ENCODE measurements at regions not wholly inside any gene's neighbourhood (a gene's known extent, or its start where the extent isn't known, plus 50 kb on each side); places are given as distances from the start of the nearest gene placed in this dataset.
A peak's percentile ranks its signal among the peaks of the same experiment; 100 is the strongest.
"Not testable (repeated sequence)": the region's sequence is repeated elsewhere in the genome, so short reads cannot be mapped to it uniquely, and the experiment has no call there.

DNA sequence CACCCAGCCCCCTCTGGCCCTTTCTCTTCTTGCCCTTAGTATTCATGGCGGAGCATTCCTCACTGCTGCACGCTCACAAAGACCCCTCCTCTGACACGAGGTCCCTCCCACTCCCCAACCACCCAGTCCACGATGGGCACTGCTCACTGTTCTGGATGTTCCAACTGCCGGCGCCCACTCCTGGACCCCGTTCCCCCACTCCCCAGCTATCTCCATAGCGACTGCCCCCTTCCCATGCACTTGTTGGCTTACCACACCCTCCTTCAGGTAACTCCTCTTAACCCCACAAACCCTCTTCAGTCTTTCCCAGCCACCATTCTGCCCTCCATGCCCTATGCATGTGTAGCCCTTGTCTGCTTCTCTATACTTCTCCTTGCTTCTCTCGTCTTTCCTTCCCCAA lies 961.5 kb upstream of the DEFB115 start:
- DNase-seq (ENCODE audit: low read depth): not testable (repeated sequence)

DNA sequence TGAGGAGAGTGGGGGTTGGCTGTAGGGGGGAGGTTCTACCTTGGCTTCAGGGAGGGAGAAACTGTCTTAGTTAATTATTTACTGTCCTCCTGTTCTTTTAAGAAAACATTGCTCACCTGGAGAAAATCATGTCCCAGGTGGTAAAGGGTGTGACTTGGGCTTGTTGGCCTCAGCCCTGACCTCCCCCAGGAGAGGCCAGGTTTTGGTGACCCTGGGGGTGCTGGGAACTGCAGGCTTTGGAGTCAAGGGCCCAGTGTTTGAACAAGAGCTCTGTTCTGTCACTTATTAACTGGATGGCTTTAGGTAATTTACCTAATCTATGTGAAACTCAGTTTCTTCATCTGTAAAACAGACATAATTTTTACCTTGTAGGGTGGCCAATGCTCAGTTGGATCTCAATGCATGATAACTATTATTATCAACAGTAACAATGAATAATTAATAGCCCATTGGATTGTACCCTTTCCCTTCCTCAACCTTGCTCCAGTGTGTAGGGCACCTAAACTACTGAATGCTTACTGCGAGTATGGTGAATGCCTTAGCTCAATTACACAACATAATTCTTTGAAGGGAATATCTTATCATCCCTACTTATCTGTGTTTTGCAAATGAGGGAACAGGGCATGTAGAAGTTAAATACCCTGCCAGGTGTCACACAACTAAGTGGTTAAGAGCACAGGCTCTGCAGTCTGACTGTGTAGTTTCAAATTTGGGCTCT lies 959.4 kb upstream of the DEFB115 start:
- DNase-seq (ENCODE audit: low read depth): not testable (repeated sequence)

DNA sequence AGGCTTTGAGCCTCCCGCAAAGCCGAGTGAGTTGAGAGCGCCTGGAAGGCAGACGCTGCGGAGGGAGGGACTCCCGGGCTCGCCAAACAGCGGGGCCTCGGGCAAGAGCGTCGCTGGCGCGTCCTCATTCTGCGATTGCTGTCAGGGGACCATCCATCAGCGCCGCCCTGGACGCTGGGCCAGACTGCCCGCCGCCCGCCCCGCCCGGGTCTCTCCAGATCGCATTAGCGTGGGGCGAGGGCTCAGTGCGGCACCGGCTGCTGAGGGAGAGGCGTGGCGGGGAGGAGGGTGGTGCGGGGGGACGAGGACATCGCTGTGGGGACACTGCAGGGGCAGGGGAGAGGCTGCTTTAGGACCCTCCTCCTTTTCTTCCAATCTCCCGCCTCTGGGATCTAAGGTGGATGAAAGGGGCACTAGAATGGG lies 957.2 kb upstream of the DEFB115 start:
- not testable (repeated sequence) for DNase-seq (ENCODE audit: low read depth)

DNA sequence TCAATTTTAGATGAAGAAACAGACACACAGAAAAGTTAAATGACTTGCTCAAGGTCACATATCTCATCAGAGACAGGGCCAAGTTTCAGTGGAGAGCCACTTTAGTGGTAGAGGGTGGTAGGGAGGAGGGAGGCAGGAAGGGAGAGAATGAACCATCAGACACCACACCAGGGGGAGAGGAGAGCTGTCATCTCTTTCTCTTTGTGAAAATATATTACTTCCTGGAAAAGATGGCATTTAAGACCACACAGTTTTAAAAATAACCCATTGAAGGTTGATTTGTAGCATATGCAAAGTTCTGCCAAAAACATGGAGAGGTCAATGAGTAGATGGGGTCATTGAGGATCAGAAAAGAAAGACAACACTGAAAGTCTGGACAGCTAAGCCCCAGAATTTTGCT lies 954.7 kb upstream of the DEFB115 start:
- not testable (repeated sequence) for DNase-seq (ENCODE audit: low read depth)

DNA sequence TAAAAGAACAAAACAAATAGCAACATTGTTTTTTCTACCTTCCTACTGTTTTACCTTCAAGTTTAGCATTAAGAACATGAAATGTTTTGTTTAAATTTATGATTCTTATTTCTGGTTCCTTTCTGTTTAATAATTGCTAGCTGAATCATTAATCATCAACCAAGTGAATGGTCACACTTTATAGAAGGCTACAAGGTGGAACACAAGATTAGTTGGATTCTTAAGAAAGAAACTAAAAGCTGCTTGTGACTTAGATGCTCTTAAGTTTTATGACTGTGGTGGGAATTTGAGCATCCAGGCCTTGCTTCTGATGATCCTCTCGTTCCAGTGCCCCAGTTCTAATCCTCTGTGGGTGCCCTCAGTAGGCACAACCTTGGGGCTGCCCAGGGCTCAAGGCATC lies 947.5 kb upstream of the DEFB115 start:
- not testable (repeated sequence) for DNase-seq (ENCODE audit: low read depth)

DNA sequence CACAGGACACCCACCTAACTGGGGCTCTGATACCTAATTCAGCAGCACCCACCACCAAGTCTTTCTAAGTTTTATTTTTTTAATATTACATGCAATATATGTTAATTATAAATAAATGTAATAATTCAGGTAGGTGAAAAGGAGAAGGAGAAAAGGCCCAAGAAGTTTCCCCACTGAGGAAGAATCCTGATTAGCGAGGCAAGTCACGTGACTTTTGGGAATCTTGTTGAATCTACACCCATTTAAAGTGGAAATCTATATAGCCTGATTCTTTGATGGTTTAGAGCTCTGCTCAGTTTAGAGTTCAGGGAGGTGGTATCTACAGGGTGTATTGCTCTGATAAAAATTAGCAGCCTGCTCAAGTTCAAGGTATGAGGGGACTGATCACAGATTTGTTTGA lies 947.1 kb upstream of the DEFB115 start:
- not testable (repeated sequence) for DNase-seq (ENCODE audit: low read depth)

DNA sequence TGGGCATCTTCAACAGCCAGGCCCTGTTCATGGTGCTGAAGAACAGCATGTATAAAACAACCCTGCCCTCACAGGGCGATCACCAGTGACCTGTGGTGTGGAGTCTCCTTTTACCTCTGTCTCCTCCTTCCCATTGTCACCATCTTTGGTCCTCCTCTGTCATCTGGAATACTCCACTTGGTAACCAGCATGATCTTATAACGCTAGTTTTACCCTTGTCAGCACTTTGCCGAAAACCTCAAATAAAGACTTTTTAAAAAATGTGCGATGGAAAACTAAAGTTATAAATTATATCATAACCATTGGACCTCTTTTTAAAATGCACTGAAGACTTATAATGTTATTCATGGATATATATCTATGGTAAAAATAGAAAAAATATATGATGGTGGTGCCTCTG lies 945.2 kb upstream of the DEFB115 start:
- not testable (repeated sequence) for DNase-seq (ENCODE audit: low read depth)

DNA sequence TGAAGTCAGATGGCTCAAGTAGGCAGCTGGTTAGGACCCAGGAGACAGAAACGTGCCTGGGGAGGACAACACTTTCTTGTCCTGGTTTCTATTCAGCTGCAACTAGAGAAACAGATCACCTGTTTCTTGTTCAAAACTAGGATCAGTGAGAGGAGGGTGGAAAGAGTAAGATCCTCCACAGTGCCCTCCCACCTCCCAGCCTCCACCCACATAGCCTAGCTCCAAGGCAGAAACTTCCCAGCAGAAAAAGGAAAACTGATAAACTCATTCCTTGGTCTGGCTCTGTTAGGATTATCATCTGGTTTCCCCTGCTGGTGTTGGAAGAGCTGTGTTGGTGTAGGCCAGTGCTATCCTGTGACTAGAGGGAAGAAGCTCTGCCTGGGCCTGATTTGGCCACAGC lies 943.8 kb upstream of the DEFB115 start:
- DNase-seq (ENCODE audit: low read depth): not testable (repeated sequence)

DNA sequence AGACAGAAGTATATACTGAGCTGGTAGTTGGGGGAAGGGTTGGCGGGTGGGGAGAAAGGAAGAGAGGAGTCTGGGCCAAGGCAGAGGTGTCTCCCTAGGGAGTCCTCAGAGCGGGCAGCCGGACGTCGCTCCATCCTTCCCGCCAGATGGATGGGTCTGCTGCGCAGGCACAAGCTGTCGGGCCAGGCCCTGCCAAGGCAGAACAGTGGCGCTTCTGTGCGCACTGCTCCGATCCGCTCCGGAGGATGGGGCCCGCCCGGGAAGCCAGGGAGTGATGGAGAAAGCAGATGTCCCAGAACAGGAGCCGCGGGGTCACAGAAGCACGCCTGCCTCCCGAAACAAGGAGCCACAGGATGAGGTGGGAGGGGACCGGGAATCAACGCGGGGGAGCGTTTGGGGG lies 941.4 kb upstream of the DEFB115 start:
- not testable (repeated sequence) for DNase-seq (ENCODE audit: low read depth)

DNA sequence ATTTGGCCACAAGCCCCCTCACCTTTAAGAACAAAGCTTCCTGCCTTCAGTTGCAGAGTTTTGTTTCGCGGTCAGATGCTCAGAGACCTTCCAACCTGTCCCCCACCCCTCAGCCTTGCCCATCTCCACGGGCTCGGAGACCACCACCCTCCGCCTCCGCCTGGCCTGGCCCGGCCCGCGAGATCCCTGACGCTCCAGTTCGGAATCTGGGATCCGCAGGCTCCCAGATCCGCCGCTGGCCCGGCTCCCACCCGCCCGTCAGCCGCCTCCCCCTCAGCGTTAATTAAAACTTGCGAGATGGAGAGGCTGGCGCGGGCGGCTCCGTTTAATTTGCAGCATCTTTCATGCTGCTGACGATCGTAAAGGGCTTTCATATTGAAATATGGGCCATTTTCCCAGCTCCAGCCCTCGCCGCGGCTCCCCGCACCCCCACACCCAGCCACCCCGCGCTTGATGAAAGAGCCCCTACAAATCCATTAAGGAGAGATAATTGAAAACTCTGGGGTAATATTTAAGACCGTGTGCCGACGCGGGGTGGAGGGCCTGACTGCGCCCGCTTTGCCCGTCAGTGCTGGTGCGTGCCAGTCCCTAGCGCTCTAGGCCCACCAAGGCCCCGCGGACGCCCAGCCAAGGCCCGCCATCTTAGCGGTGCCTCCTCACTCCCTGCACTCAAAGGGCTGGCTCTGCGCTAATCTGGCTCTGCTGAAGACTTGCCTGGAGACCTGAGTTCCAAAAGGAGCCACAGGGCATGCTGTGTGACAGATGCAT lies 940.7 kb upstream of the DEFB115 start:
- not testable (repeated sequence) for DNase-seq (ENCODE audit: low read depth)

DNA sequence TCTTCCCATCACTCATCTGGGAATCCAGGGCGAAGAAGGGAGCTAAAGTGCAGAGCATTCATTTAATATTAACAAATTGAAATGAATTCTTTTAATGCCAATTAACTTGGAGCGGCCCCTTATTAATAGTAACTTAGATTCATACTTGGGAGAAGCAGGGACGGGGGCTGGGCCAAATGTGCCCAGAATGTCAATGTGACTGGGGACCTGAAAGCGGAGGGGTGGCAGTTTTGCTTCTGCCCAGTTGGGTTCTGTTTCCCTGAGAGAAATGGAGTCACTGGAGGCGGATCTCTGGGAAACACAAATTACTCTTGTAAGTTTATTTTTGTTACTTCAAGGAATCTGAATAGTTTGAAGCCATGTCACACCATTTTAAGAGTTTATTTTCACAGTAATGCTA lies 923.7 kb upstream of the DEFB115 start:
- DNase-seq (ENCODE audit: low read depth): not testable (repeated sequence)

DNA sequence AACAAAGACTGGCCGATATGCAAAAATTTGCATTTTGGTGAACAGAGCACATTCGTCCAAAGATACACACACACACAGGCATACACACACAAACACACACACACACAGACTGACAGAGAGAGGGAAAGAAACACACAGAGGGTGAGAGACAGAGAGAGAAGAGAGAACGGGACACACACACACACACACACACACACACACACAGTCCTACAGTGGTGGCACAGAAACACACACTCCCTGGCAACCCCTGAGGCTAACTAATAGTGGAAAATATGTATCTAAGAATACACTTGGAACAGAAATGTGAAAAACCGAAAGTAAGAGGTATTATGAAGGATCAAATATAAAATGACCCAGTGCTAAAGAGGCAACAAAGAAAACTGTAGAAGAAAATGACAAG lies 919.9 kb upstream of the DEFB115 start:
- DNase-seq (ENCODE audit: low read depth): not testable (repeated sequence)

DNA sequence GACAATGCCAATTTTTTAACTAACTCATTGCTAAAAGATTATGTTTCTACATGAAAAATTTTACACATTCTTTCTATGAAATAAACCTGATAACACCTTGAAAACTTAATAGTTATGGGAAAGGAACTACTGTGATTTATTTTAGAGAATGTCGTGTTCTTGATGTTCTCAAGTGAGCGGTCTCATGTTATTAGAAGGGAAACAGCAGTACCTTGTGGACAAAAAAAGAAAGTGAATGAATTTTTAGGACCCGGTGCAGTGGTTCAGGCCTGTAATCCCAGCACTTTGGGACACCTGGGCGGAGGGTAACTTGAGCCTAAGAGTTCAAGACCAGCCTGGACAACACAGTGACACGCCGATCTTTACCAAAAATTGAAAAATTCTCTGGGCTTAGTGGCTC lies 908.5 kb upstream of the DEFB115 start:
- DNase-seq (ENCODE audit: low read depth): not testable (repeated sequence)

DNA sequence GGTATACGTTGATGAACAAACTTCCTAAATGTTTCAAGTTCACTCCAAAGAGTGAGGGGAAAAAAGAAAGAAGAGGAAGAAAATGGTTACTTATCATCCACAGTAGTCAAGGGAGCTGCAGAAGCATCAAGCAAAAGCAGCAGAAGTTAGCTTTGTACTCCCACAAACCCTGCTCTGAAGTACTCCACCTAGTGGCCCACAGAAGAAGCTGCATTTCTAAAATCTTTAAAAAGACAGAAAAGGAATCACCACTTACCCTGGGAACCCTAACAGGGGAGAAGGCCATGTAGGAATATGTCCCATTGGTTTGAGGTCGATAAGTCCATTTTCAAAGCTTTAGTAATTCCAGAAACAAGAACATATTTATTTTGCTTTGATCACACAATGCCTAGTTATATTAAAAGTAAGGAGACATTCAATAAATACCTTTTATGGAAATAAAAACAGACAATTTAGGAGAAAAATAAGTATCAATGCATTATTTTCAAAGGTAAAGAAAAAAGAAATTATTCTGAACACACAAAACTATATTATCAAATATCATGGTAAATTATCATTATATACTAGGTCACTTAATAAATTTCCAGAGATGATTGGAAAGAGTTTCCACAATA lies 900.5 kb upstream of the DEFB115 start:
- not testable (repeated sequence) for DNase-seq (ENCODE audit: low read depth)

DNA sequence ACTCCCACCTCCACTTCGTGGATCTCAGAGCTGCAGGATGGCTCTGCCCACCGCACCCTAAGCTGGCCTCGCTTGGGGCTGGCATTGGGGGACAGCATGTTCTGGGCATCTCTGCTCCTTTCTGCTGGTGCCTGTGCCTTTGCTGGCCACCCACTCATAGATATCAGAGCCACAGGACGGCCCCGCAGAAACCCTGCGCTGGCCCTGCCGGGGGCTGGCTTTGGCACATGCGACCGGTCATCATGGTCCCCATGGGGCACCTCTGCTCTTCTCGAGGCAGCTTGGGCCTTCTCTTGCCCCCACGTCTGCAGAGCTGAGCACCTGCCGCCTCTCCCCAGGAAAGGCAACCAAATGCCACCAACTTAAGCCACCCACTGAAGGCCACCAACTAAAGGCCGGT lies 895.7 kb upstream of the DEFB115 start:
- not testable (repeated sequence) for DNase-seq (ENCODE audit: low read depth)

DNA sequence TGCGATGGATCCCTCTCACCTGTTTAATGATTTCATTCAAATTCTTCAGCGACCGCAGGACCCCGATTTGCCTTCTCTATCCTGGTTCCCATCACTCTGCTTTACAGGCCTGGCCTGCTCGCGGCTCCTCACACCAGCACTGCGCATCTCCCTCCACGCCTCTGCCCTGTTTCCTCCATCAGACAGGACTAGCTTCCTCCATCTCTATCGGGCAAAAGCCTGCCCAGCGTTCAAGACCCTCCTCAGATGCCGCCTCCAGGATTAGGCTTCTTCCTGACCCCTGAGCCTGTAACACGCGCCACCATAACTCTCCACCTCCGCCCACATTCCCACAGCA lies 881.1 kb upstream of the DEFB115 start:
- not testable (repeated sequence) for DNase-seq (ENCODE audit: low read depth)

DNA sequence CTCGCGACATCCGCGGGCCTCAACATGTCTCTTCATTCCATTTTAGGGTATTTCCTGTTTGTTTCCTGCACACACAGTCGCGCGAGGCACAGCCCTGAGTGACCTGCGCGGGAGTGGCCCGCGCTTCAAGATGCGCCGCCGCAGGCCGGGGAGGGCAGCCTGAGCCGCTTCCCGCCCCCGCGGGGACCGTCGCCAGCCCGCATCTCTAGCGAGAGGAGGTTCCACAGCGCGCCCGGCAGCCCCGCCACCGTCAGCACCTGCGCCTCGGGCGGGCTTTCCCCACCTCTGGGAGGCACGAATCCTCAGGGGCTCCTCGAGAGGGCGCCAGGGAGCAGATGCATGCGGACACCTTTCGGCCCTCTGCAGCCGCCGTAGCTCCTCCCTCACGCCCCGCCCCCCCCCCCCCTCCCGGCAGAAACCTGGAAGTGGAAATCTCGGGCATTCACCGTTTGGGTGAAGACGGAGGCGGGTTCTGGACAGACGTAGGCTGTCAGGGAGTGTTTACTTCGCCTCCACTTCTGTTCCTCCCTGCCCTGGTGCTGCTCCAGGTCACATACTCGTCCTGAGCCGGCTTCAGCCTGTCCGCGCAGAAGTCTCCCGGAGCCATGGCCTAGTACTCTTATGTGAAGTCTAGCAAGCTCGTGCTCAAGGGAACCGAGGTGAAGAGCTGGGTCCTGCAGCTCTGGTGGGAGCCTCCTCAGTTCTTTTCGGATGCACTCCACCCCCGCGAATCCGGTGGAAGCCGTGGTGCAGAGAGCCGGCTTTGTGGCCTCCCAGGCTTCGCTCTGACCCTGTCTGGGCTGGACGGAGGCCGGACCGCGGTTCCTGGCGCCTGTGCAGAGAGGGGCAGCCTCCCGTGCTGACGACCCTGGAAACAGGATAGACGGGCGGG lies 880.5 kb upstream of the DEFB115 start:
- DNase-seq (ENCODE audit: low read depth): peak; percentile 70

DNA sequence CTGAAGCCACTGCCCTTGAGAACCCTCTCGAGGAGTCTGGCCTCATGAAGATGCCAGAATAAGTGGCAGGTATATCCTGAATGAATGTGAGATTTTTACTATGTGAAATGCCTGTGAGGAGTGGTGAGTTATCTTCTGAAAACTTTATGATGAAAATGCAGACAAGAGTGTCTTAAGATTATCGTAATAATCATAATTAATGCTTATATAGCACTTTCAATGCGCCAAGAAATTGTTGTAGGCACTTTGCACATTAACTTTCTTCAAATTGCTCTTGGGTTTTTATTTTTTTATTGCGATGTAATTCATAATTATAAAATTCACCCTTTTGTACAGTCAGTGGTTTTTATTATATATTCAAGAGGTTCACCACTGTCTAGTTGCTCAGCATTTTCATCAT lies 879.1 kb upstream of the DEFB115 start:
- DNase-seq (ENCODE audit: low read depth): not testable (repeated sequence)

DNA sequence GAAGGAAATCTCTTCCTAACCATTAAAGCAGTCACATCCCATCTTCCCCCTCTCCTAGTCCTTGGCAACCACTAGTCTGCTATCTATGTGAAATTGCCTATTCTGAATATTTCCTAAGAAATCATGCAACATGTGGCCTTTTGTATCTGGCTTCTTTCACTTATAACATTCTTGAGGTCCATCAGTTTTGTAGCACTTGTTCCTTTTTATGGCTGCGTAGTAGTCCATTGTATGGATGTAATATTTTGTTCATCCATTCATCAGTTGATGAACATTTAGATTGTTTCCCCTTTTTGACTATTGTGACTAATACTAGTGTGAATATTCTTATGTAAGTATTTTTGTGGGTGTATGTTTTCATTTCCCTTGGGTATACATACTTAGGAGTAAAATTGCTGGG lies 878.7 kb upstream of the DEFB115 start:
- not testable (repeated sequence) for DNase-seq (ENCODE audit: low read depth)

DNA sequence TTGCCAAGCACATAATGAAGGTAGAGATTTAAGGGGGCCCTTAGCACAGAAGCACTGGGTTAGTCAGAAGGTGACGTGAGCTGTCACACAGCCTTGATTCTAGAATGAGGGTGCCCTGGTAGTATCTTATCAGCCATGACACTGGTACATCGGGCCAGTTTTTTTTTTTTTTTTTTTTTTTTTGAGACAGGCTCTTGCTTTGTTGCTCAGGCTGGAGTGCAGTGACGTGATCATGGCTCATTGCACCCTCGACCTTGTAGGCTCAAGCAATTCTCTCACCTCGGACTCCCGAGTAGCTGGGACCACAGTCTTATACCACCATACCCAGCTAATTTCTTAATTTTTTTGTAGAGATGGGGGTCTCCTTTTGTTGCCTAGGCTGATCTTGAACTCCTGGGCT lies 872.6 kb upstream of the DEFB115 start:
- DNase-seq (ENCODE audit: low read depth): not testable (repeated sequence)

DNA sequence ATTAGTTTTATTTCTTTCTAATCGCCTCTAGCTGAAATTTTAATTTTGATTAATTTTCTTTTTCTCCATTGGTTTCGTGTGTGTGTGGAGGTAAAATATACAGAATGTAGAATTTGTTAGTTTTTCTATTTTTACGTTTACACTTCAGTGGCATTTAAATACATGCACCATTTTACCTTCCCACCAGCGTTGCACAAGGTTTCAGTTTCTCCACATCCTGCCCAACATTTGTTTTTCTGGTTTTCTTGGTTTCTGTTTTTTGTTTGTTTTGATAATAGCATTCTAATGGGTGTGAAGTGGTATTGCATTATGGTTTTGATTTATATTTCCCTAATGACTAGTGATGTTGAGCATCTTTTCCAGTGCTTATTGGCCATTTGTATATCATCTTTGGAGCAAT lies 871.4 kb upstream of the DEFB115 start:
- not testable (repeated sequence) for DNase-seq (ENCODE audit: low read depth)

DNA sequence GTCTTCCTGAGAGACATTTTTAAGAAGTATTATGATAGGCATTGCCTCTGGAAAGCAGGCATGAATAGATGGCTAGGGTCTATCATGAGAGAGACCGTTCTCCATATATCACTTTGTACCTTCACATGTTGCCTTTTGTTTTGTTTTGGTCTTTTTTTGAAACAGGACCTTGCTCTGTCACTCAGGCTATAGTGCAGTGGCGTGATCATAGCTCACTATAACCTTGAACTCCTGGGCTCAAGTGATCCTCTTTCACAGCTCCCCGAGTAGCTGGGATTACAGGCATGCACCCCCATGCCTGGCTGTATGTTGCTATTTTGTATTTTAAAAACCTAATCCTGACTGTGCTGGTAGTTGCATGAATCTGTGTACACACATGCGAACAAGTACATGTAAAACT lies 869.6 kb upstream of the DEFB115 start:
- not testable (repeated sequence) for DNase-seq (ENCODE audit: low read depth)
